Brain microvascular endothelial cell (primary cell): ENCODE measurements at regions not wholly inside any gene's neighbourhood (a gene's known extent, or its start where the extent isn't known, plus 50 kb on each side); places are given as distances from the start of the nearest gene placed in this dataset.
A peak's percentile ranks its signal among the peaks of the same experiment; 100 is the strongest.

Experiments
- DNase-seq: peaks from one replicate; pipeline ENCODE4 v3.0.0-alpha.2; 2020
- H3K27ac ChIP-seq: fragments of 250-450 bp; sonication (Bioruptor Pico); 2 replicates; pipeline ENCODE4 v1.5.1; 2020; ENCODE audit warnings: mild to moderate bottlenecking, moderate library complexity
- H3K27me3 ChIP-seq: fragments of 250-450 bp; sonication (Bioruptor Pico); replicated peaks from 2 replicates; pipeline ENCODE4 v1.5.1; 2020; ENCODE audit warnings: mild to moderate bottlenecking
- H3K36me3 ChIP-seq: fragments of 250-450 bp; sonication (Bioruptor Pico); replicated peaks from 2 replicates; pipeline ENCODE4 v1.5.1; 2020; ENCODE audit warnings: mild to moderate bottlenecking
- H3K4me3 ChIP-seq: 2 replicates; pipeline ENCODE4 v1.5.1; 2011; ENCODE audit warnings: low read depth, mild to moderate bottlenecking, control low read depth, low read length, moderate library complexity
- CTCF ChIP-seq: IDR thresholded peaks from 2 replicates; pipeline ENCODE4 v1.5.1; 2011; ENCODE audit warnings: low read depth, mild to moderate bottlenecking, moderate library complexity, low read length, control low read depth, inconsistent platforms; ENCODE audit errors: missing control alignments
- in situ Hi-C: cut with HindIII; loops from 2 replicates; pipeline ENCODE4 v1.10.0; 2017; ENCODE audit warnings: low sequenced_read_pairs, low pct_ligation_motif_present

- in situ Hi-C loops, result no loop called here
- no peak overlapping the region for H3K27ac ChIP-seq
- H3K36me3 ChIP-seq, result no peaks in the 10 kb centered on the region
- no peak for TF ChIP-seq CTCF
- DNase-seq, result no peak
- H3K27me3 ChIP-seq, result no peaks in the 10 kb centered on the region
- H3K4me3 ChIP-seq, result no peak overlapping the region
Observed at GRCh38 chr4:121266982-121267381, 102.9 kb upstream of the TNIP3 start.

GRCh38 chr4:121256887-121257466, 92.9 kb upstream of the TNIP3 start:
- TF ChIP-seq CTCF, result no peak
- Histone ChIP-seq H3K36me3 (no peaks in the 10 kb centered on the region), H3K27me3 (no peaks in the 10 kb centered on the region), H3K4me3 (no peak overlapping the region), H3K27ac (peak overlapping the region; percentile 34)
- in situ Hi-C loops, result no loop called here
- DNase-seq, result peak; percentile 10

GRCh38 chr4:121255986-121256750, 92.0 kb upstream of the TNIP3 start:
- no peaks in the 10 kb centered on the region for H3K36me3 ChIP-seq
- H3K27ac ChIP-seq, result peak overlapping the region; percentile 34
- no peak overlapping the region for H3K4me3 ChIP-seq
- peak; percentile 84 for DNase-seq
- in situ Hi-C loops, result no loop called here
- no peaks in the 10 kb centered on the region for H3K27me3 ChIP-seq
- no peak for TF ChIP-seq CTCF

- in situ Hi-C loops, result no loop called here
- Histone ChIP-seq H3K36me3 (no peaks in the 10 kb centered on the region), H3K27ac (no peak overlapping the region), H3K4me3 (no peak overlapping the region), H3K27me3 (no peaks in the 10 kb centered on the region)
- DNase-seq, result no peak
- TF ChIP-seq CTCF, result no peak
Observed at GRCh38 chr4:121253961-121254360, 89.8 kb upstream of the TNIP3 start.

GRCh38 chr4:121252224-121252806, 88.2 kb upstream of the TNIP3 start:
- in situ Hi-C loops, result no loop called here
- Histone ChIP-seq H3K27ac (no peak overlapping the region), H3K4me3 (no peak overlapping the region), H3K36me3 (no peaks in the 10 kb centered on the region), H3K27me3 (no peaks in the 10 kb centered on the region)
- peak; percentile 92 for TF ChIP-seq CTCF
- DNase-seq, result peak; percentile 60

GRCh38 chr4:121248747-121249146, 84.6 kb upstream of the TNIP3 start:
- no peak overlapping the region for H3K4me3 ChIP-seq
- no peaks in the 10 kb centered on the region for H3K27me3 ChIP-seq
- TF ChIP-seq CTCF, result no peak
- in situ Hi-C loops, result no loop called here
- H3K27ac ChIP-seq, result no peak overlapping the region
- no peaks in the 10 kb centered on the region for H3K36me3 ChIP-seq
- no peak for DNase-seq
